H9 (cell line): ENCODE measurements at regions not wholly inside any gene's neighbourhood (a gene's known extent, or its start where the extent isn't known, plus 50 kb on each side); places are given as distances from the start of the nearest gene placed in this dataset.

Experiments
- DNase-seq: peaks from one replicate; pipeline ENCODE4 v3.0.0-alpha.2; 2017
- H2AFZ ChIP-seq: one replicate; pipeline ENCODE4 v1.6.1; 2013; ENCODE audit warnings: mild to moderate bottlenecking, low read length, control low read depth, moderate library complexity
- H2AK5ac ChIP-seq: 2 replicates; pipeline ENCODE4 v1.6.1; 2013; ENCODE audit warnings: low read length, control low read depth, mixed read lengths; ENCODE audit not compliant: insufficient read length
- H2BK120ac ChIP-seq: one replicate; pipeline ENCODE4 v1.6.1; 2013; ENCODE audit warnings: low read depth, mild to moderate bottlenecking, low read length, control low read depth, inconsistent platforms; ENCODE audit not compliant: poor library complexity, severe bottlenecking
- H2BK12ac ChIP-seq: 2 replicates; pipeline ENCODE4 v1.6.1; 2013; ENCODE audit warnings: low read length, control low read depth, mixed read lengths, low read depth; ENCODE audit not compliant: insufficient read length
- H2BK15ac ChIP-seq: 2 replicates; pipeline ENCODE4 v1.6.1; 2013; ENCODE audit warnings: low read depth, low read length, control low read depth
- H2BK20ac ChIP-seq: one replicate; pipeline ENCODE4 v1.6.1; 2013; ENCODE audit warnings: low read depth, mild to moderate bottlenecking, low read length, control low read depth, inconsistent platforms; ENCODE audit not compliant: poor library complexity, severe bottlenecking
- H2BK5ac ChIP-seq: 2 replicates; pipeline ENCODE4 v1.6.1; 2013; ENCODE audit warnings: low read length, control low read depth, mixed read lengths; ENCODE audit not compliant: insufficient read length
- H3K14ac ChIP-seq: 2 replicates; pipeline ENCODE4 v1.6.1; 2013; ENCODE audit warnings: low read length, control low read depth; ENCODE audit not compliant: insufficient read depth
- H3K18ac ChIP-seq: 2 replicates; pipeline ENCODE4 v1.6.1; 2013; ENCODE audit warnings: low read depth, mild to moderate bottlenecking, mixed read lengths, low read length, control low read depth; ENCODE audit not compliant: insufficient read length
- H3K23ac ChIP-seq: 2 replicates; pipeline ENCODE4 v1.6.1; 2013; ENCODE audit warnings: low read length, control low read depth, mixed read lengths, low read depth; ENCODE audit not compliant: insufficient read length
- H3K23me2 ChIP-seq: 2 replicates; pipeline ENCODE4 v1.6.1; 2013; ENCODE audit warnings: low read depth, mild to moderate bottlenecking, mixed read lengths, low read length, control low read depth; ENCODE audit not compliant: insufficient read length, poor library complexity, severe bottlenecking
- H3K27ac ChIP-seq: 2 replicates; pipeline ENCODE4 v1.5.1; 2013; ENCODE audit warnings: low read length, control low read depth, mixed read lengths, low read depth; ENCODE audit not compliant: insufficient read length
- H3K27me3 ChIP-seq: 2 replicates; pipeline ENCODE4 v1.6.1; 2013; ENCODE audit warnings: low read length, control low read depth, inconsistent platforms; ENCODE audit not compliant: insufficient read depth
- H3K4ac ChIP-seq: 2 replicates; pipeline ENCODE4 v1.6.1; 2013; ENCODE audit warnings: low read depth, mild to moderate bottlenecking, control low read depth, inconsistent platforms, low read length, moderate library complexity
- H3K4me1 ChIP-seq: 2 replicates; pipeline ENCODE4 v1.6.1; 2013; ENCODE audit warnings: low read length, control low read depth, inconsistent platforms; ENCODE audit not compliant: insufficient read depth
- H3K4me2 ChIP-seq: 2 replicates; pipeline ENCODE4 v1.6.1; 2013; ENCODE audit warnings: low read length, control low read depth, mixed read lengths; ENCODE audit not compliant: insufficient read length, insufficient read depth
- H3K56ac ChIP-seq: 2 replicates; pipeline ENCODE4 v1.6.1; 2013; ENCODE audit warnings: low read depth, mild to moderate bottlenecking, mixed read lengths, low read length, control low read depth; ENCODE audit not compliant: insufficient read length
- H3K79me1 ChIP-seq: 2 replicates; pipeline ENCODE4 v1.6.1; 2013; ENCODE audit warnings: low read depth, mild to moderate bottlenecking, moderate library complexity, low read length, control low read depth, inconsistent platforms; ENCODE audit not compliant: insufficient read depth, poor library complexity, severe bottlenecking
- H3K79me2 ChIP-seq: 2 replicates; pipeline ENCODE4 v1.6.1; 2013; ENCODE audit warnings: low read length, control low read depth, inconsistent platforms; ENCODE audit not compliant: insufficient read depth
- H3K9ac ChIP-seq: 2 replicates; pipeline ENCODE4 v1.6.1; 2013; ENCODE audit warnings: low read length, control low read depth, mixed read lengths; ENCODE audit not compliant: insufficient read length; ENCODE audit errors: extremely low read depth
- H3K9me3 ChIP-seq: one replicate; pipeline ENCODE4 v1.6.1; 2013; ENCODE audit warnings: low read depth, low read length, inconsistent platforms; ENCODE audit not compliant: control insufficient read depth
- H3T11ph ChIP-seq: one replicate; pipeline ENCODE4 v1.6.1; 2013; ENCODE audit warnings: mild to moderate bottlenecking, low read length, control low read depth, inconsistent platforms
- H4K20me1 ChIP-seq: one replicate; pipeline ENCODE4 v1.6.1; 2013; ENCODE audit not compliant: control insufficient read depth, insufficient read length, insufficient read depth
- H4K5ac ChIP-seq: 2 replicates; pipeline ENCODE4 v1.6.1; 2013; ENCODE audit warnings: low read depth, mild to moderate bottlenecking, mixed read lengths, low read length, control low read depth; ENCODE audit not compliant: insufficient read length
- H4K8ac ChIP-seq: replicated peaks from 2 replicates; pipeline ENCODE4 v1.6.1; 2013; ENCODE audit warnings: low read length, control low read depth, mixed read lengths, low read depth; ENCODE audit not compliant: insufficient read length
- H4K91ac ChIP-seq: 2 replicates; pipeline ENCODE4 v1.6.1; 2013; ENCODE audit warnings: low read depth, mild to moderate bottlenecking, moderate library complexity, mixed read lengths, low read length, control low read depth; ENCODE audit not compliant: insufficient read length
- H3K27ac Mint-ChIP-seq, 3 experiments: 2 replicates in 2 of 3; 3 replicates in 1 of 3; pipeline ENCODE4 v1.8.0; 2020 to 2021; ENCODE audit warnings: mixed read lengths in 3 of 3, mild to moderate bottlenecking in 1 of 3, moderate library complexity in 1 of 3
- H3K27me3 Mint-ChIP-seq: 2 replicates; pipeline ENCODE4 v1.8.0; 2021; ENCODE audit warnings: low read depth, mild to moderate bottlenecking, moderate library complexity, mixed read lengths
- H3K36me3 Mint-ChIP-seq, 3 experiments: 2 replicates in 2 of 3; 3 replicates in 1 of 3; pipeline ENCODE4 v1.8.0; 2020 to 2021; ENCODE audit warnings: low read depth in 3 of 3, mixed read lengths in 3 of 3; ENCODE audit not compliant: insufficient read depth in 1 of 3
- H3K4me1 Mint-ChIP-seq, 2 experiments: 2 replicates each; pipeline ENCODE4 v1.8.0; 2020; ENCODE audit warnings: mixed read lengths in 2 of 2
- H3K4me3 Mint-ChIP-seq, 2 experiments: 2 replicates in 1 of 2; 3 replicates in 1 of 2; pipeline ENCODE4 v1.8.0; 2020 to 2021; ENCODE audit warnings: mild to moderate bottlenecking in 2 of 2, mixed read lengths in 2 of 2, moderate library complexity in 1 of 2
- H3K9me3 Mint-ChIP-seq, 2 experiments: 2 replicates in 1 of 2; 3 replicates in 1 of 2; pipeline ENCODE4 v1.8.0; 2020; ENCODE audit warnings: mild to moderate bottlenecking in 2 of 2, mixed read lengths in 2 of 2, moderate library complexity in 1 of 2
- TF ChIP-seq, protein P1 (sequence below): fragments of 200-600 bp; sonication (generic); conservative IDR thresholded peaks from 3 replicates; pipeline ENCODE4 v1.8.0; 2021; ENCODE audit warnings: antibody characterized with exemption, mild to moderate bottlenecking

DNA sequence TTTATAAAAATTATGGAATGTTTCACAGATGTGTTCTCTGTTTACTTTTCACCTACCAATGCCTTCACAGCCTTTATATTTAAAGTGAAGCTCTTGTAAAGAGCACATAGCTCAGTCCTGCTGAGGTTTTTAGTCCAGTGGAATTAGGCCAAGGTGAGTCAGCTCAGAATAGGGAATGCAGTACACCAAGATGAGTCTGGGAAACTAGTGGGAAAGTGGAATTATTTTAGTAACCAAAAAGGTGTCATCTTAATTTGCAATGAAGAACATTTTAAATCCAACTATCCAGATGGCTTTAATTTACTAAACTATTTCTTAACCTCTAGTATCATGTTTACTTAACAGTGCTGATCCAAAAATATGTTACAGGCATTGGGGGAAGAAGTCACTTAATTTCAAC, 236.3 kb upstream of the CTBP2 start:
- Histone ChIP-seq H3K4me1 (no peaks in the 10 kb centered on the region), H3K9me3 (no peaks in the 10 kb centered on the region), H3K27ac (no peak overlapping the region), H3K14ac (no peak overlapping the region), H2AFZ (no peak overlapping the region), H3K4me2 (no peak overlapping the region), H3K79me1 (no peaks in the 10 kb centered on the region), H2BK20ac (no peak overlapping the region), H3K9ac (no peak overlapping the region), H3K56ac (no peak overlapping the region), H3K23me2 (no peaks in the 10 kb centered on the region), H3T11ph (no peak overlapping the region), H3K23ac (no peak overlapping the region), H2BK12ac (no peak overlapping the region), H2BK5ac (no peak overlapping the region), H4K8ac (no peak overlapping the region), H3K79me2 (no peaks in the 10 kb centered on the region), H3K27me3 (no peaks in the 10 kb centered on the region), H2BK120ac (no peak overlapping the region), H2BK15ac (no peak overlapping the region), H3K4ac (no peak overlapping the region), H2AK5ac (no peak overlapping the region), H4K91ac (no peak overlapping the region), H3K18ac (no peak overlapping the region), H4K5ac (no peak overlapping the region), H4K20me1 (no peaks in the 10 kb centered on the region)
- peaks cover 0 to 3% of the 10 kb centered on the region in 2 experiments; a peak in 3 of 5 replicates for H3K9me3 Mint-ChIP-seq
- H3K27ac Mint-ChIP-seq: no peak overlapping the region
- H3K27me3 Mint-ChIP-seq: no peaks in the 10 kb centered on the region; the same call in none of the 2 replicates
- TF ChIP-seq, protein P1, sequence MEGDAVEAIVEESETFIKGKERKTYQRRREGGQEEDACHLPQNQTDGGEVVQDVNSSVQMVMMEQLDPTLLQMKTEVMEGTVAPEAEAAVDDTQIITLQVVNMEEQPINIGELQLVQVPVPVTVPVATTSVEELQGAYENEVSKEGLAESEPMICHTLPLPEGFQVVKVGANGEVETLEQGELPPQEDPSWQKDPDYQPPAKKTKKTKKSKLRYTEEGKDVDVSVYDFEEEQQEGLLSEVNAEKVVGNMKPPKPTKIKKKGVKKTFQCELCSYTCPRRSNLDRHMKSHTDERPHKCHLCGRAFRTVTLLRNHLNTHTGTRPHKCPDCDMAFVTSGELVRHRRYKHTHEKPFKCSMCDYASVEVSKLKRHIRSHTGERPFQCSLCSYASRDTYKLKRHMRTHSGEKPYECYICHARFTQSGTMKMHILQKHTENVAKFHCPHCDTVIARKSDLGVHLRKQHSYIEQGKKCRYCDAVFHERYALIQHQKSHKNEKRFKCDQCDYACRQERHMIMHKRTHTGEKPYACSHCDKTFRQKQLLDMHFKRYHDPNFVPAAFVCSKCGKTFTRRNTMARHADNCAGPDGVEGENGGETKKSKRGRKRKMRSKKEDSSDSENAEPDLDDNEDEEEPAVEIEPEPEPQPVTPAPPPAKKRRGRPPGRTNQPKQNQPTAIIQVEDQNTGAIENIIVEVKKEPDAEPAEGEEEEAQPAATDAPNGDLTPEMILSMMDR: no peak
- H3K4me1 Mint-ChIP-seq: 0 out of 4 replicates have a peak, but pooled peaks cover 0 to 4% of the 10 kb centered on the region in 2 experiments
- no peak for DNase-seq
- H3K4me3 Mint-ChIP-seq: no peak overlapping the region
- H3K36me3 Mint-ChIP-seq: no peaks in the 10 kb centered on the region
